Endothelial cell (in vitro differentiated cells): ENCODE measurements at regions not wholly inside any gene's neighbourhood (a gene's known extent, or its start where the extent isn't known, plus 50 kb on each side); places are given as distances from the start of the nearest gene placed in this dataset.

Experiments used
- DNase-seq: peaks from one replicate; pipeline ENCODE4 v3.0.0; 2021; ENCODE audit warnings: low spot score
- H3K27ac Mint-ChIP-seq: one replicate; pipeline ENCODE4 v1.8.0; 2021; ENCODE audit warnings: mixed read lengths, inconsistent platforms; ENCODE audit not compliant: unreplicated experiment
- H3K27me3 Mint-ChIP-seq: one replicate; pipeline ENCODE4 v1.8.0; 2021; ENCODE audit warnings: mild to moderate bottlenecking, moderate library complexity, mixed read lengths, inconsistent platforms; ENCODE audit not compliant: unreplicated experiment
- H3K36me3 Mint-ChIP-seq: one replicate; pipeline ENCODE4 v1.8.0; 2021; ENCODE audit warnings: mild to moderate bottlenecking, low read depth, mixed read lengths, inconsistent platforms; ENCODE audit not compliant: unreplicated experiment
- H3K4me1 Mint-ChIP-seq: one replicate; pipeline ENCODE4 v1.8.0; 2021; ENCODE audit warnings: mild to moderate bottlenecking, mixed read lengths, inconsistent platforms; ENCODE audit not compliant: unreplicated experiment
- H3K4me3 Mint-ChIP-seq: one replicate; pipeline ENCODE4 v1.8.0; 2021; ENCODE audit warnings: mild to moderate bottlenecking, mixed read lengths, inconsistent platforms; ENCODE audit not compliant: unreplicated experiment
- H3K9me3 Mint-ChIP-seq: one replicate; pipeline ENCODE4 v1.8.0; 2021; ENCODE audit warnings: mixed read lengths, inconsistent platforms; ENCODE audit not compliant: unreplicated experiment
- TF ChIP-seq, protein P1 (sequence below): fragments of 200-600 bp; sonication (generic); IDR thresholded peaks from one replicate; pipeline ENCODE4 v1.5.0; 2021; ENCODE audit warnings: antibody characterized with exemption; ENCODE audit not compliant: unreplicated experiment

DNA sequence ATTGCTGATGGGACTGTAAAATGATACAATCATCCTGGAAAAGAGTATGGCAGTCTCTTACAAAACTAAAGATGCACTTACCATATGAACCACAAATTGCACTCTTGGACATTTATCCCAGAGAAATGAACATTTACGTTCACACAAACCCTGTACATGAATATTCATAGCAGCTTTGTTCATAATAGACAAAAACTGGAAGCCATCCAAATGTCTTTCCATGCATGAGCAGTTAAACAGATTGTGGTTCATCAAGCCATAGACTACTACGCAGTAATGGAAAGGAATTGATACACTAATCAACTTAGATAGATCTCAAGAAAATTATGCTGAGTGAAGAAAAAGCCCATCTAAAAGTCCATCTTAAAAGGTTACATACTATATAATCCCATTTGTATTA lies 156.1 kb upstream of the SLC39A10 start:
- DNase-seq: no peak
- H3K27ac Mint-ChIP-seq: no peak overlapping the region
- H3K4me3 Mint-ChIP-seq: no peak overlapping the region
- peaks cover 4% of the 10 kb centered on the region for H3K27me3 Mint-ChIP-seq
- TF ChIP-seq, protein P1, sequence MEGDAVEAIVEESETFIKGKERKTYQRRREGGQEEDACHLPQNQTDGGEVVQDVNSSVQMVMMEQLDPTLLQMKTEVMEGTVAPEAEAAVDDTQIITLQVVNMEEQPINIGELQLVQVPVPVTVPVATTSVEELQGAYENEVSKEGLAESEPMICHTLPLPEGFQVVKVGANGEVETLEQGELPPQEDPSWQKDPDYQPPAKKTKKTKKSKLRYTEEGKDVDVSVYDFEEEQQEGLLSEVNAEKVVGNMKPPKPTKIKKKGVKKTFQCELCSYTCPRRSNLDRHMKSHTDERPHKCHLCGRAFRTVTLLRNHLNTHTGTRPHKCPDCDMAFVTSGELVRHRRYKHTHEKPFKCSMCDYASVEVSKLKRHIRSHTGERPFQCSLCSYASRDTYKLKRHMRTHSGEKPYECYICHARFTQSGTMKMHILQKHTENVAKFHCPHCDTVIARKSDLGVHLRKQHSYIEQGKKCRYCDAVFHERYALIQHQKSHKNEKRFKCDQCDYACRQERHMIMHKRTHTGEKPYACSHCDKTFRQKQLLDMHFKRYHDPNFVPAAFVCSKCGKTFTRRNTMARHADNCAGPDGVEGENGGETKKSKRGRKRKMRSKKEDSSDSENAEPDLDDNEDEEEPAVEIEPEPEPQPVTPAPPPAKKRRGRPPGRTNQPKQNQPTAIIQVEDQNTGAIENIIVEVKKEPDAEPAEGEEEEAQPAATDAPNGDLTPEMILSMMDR: no peak
- H3K4me1 Mint-ChIP-seq: no peaks in the 10 kb centered on the region
- no peaks in the 10 kb centered on the region for H3K36me3 Mint-ChIP-seq
- no peaks in the 10 kb centered on the region for H3K9me3 Mint-ChIP-seq

DNA sequence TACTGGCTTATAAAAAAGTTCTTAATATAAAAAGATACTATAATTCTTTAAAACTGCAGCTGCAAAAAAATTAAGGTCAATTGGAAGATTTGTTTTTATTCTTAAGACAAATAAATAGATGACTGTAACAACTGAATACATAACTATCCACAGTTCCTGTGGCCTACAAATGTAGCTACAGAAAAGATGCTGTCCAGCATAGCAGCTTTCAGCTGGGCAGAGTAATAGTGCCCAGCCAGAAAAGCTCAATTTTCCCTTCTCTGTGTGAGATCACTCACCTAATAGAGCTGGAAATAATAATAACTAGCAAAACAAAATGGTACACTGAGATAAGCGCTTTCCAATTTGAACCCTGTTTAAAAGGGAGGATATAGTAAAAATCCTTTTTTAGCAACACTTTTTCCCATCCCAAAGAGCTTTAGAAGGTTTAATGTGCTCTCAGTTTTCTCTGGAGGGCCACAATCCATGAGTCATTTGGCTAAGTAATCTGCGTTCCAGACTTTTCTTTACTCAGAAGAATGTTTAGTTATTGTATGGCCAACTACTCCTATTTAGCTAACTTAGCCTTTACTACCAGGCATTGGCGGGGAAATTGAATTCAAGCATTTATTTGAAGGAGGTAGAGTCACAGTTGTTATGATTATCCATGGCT lies 158.1 kb upstream of the SLC39A10 start:
- TF ChIP-seq, protein P1: no peak
- H3K4me1 Mint-ChIP-seq: no peaks in the 10 kb centered on the region
- no peak for DNase-seq
- H3K9me3 Mint-ChIP-seq: no peaks in the 10 kb centered on the region
- no peak overlapping the region for H3K27ac Mint-ChIP-seq
- H3K4me3 Mint-ChIP-seq: no peak overlapping the region
- H3K27me3 Mint-ChIP-seq: peaks cover 3% of the 10 kb centered on the region
- no peaks in the 10 kb centered on the region for H3K36me3 Mint-ChIP-seq

DNA sequence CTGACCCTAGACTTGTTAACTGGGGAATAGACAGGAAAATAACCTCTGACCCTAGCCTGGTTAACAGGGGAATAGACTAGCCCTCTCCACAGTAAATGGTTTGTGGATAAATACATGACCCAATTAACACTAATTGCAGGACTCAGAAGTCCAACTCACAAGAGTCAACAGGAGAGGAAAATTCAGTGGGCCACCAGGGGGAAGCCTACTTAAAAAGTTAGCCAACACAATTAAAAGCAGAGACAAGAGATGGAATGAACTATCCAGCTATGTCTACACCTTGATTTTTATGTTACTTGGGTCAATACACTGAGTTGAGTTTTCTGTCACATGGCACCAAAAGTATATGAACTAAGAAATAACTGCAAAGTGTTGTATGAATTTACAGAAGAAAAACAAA lies 158.8 kb upstream of the SLC39A10 start:
- H3K36me3 Mint-ChIP-seq: no peaks in the 10 kb centered on the region
- no peaks in the 10 kb centered on the region for H3K4me1 Mint-ChIP-seq
- peaks cover 3% of the 10 kb centered on the region for H3K27me3 Mint-ChIP-seq
- TF ChIP-seq, protein P1: peak; percentile 34
- no peak overlapping the region for H3K4me3 Mint-ChIP-seq
- peak; percentile 34 for DNase-seq
- H3K27ac Mint-ChIP-seq: no peak overlapping the region
- H3K9me3 Mint-ChIP-seq: no peaks in the 10 kb centered on the region

DNA sequence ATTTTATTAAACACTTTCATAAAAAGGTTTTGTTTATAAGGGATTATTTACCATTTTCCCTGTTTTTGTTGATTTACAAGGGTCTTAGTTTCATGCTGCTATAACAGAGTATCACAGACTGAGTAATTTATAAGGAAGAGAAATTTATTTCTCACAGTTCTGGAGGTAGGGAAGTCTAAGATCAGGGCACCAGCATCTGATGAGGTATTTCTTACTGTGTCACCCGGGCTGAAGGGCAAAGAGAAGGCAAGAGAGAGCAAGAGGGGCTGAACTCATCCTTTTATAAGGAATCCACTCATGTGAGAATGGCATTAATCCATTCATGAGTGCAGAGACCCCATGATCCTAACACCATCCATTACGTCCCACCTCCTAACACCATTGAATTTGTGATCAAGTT lies 160.0 kb upstream of the SLC39A10 start:
- H3K27me3 Mint-ChIP-seq: peaks cover 3% of the 10 kb centered on the region
- TF ChIP-seq, protein P1: no peak
- H3K4me1 Mint-ChIP-seq: no peaks in the 10 kb centered on the region
- no peaks in the 10 kb centered on the region for H3K36me3 Mint-ChIP-seq
- DNase-seq: no peak
- H3K27ac Mint-ChIP-seq: no peak overlapping the region
- no peak overlapping the region for H3K4me3 Mint-ChIP-seq
- H3K9me3 Mint-ChIP-seq: no peaks in the 10 kb centered on the region

DNA sequence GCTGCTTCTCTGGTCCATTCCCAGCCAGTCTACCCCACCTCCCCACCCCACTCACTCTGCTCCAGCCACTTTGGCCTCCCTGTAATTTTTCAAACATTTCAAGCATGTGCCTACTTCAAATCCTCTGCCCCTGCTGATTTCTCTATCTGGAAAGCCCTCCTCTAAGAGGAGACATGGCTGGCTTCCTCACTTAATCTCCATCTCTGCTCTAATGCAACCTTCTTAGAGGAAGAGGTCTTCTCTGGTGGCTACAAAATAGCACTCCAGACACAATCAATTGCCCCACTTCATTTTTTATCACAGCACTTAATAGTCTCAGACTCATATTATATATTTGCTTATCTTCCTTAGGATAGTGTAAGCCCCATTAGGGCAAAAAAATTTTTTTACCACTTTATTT lies 161.1 kb upstream of the SLC39A10 start:
- no peak overlapping the region for H3K27ac Mint-ChIP-seq
- no peak overlapping the region for H3K4me3 Mint-ChIP-seq
- DNase-seq: no peak
- H3K9me3 Mint-ChIP-seq: no peaks in the 10 kb centered on the region
- no peaks in the 10 kb centered on the region for H3K36me3 Mint-ChIP-seq
- H3K4me1 Mint-ChIP-seq: peaks cover 9% of the 10 kb centered on the region
- H3K27me3 Mint-ChIP-seq: no peaks in the 10 kb centered on the region
- TF ChIP-seq, protein P1: no peak
